AG09319 (cell line): ENCODE measurements at regions not wholly inside any gene's neighbourhood (a gene's known extent, or its start where the extent isn't known, plus 50 kb on each side); places are given as distances from the start of the nearest gene placed in this dataset.

Experiments
- DNase-seq: peaks from one replicate; pipeline ENCODE4 v3.0.0-alpha.2; 2010; ENCODE audit warnings: low read depth; ENCODE audit errors: extremely low read depth
- TF ChIP-seq, protein P1 (sequence below): IDR thresholded peaks from 2 replicates; pipeline ENCODE4 v1.5.1; 2011; ENCODE audit warnings: low read depth, mild to moderate bottlenecking, inconsistent platforms, low read length, moderate library complexity

DNA sequence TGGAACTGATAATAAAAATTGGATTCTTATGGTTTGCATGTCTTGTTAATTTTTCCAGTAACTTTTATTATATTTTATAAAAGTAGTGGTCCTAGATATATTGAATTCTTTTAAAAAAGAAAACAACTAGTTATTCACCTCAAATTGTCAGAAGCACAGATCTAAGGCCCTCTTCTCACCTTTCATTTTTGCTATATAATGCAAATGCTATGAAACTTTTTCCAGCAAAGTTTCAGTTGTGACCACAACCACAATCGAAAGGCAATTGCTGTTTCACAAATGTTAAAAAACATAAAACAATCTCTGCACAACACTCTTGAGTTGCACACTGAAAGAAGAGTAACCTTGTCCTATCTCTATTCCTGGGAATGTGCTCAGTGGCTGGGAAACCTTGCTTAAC is 479.8 kb upstream of the FLRT2 start:
- TF ChIP-seq, protein P1, sequence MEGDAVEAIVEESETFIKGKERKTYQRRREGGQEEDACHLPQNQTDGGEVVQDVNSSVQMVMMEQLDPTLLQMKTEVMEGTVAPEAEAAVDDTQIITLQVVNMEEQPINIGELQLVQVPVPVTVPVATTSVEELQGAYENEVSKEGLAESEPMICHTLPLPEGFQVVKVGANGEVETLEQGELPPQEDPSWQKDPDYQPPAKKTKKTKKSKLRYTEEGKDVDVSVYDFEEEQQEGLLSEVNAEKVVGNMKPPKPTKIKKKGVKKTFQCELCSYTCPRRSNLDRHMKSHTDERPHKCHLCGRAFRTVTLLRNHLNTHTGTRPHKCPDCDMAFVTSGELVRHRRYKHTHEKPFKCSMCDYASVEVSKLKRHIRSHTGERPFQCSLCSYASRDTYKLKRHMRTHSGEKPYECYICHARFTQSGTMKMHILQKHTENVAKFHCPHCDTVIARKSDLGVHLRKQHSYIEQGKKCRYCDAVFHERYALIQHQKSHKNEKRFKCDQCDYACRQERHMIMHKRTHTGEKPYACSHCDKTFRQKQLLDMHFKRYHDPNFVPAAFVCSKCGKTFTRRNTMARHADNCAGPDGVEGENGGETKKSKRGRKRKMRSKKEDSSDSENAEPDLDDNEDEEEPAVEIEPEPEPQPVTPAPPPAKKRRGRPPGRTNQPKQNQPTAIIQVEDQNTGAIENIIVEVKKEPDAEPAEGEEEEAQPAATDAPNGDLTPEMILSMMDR: no peak
- no peak for DNase-seq

DNA sequence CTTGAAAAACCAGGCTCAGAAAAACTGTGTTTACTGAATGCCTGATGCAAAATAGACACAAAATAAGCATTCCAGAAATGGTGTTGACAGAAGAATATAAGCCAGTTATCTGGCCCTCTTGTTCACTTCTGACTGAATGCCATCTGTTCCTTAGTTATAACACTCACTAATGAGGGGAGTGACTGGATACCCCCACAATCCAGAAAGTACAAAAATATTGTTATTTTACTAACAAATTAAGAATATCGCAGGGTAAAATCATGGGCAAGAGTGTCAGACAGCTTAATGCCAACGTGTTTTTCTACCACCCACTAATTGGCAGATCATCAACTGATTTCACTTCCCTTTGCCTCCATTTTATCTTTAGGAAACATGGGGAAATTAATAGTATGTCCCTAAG is 477.3 kb upstream of the FLRT2 start:
- TF ChIP-seq, protein P1: no peak
- DNase-seq: no peak

DNA sequence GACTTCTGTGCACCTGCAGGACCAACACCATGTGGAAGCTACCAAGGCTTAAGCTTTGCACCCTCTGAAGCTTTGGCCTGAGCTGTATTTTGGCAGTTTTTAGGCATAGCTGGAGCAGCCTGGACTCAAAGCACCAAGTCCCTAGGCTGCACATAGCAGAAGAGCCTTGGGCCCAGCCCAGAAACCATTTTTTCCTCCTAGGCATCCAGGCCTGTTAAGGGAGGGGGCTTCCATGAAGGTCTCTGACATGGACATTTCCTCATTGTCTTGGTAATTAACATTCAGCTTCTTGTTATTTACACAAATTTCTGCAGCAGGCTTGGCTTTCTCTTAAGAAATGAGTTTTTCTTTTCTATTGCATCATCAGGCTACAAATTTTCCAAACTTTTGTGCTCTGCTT is 475.8 kb upstream of the FLRT2 start:
- TF ChIP-seq, protein P1: no peak
- no peak for DNase-seq

DNA sequence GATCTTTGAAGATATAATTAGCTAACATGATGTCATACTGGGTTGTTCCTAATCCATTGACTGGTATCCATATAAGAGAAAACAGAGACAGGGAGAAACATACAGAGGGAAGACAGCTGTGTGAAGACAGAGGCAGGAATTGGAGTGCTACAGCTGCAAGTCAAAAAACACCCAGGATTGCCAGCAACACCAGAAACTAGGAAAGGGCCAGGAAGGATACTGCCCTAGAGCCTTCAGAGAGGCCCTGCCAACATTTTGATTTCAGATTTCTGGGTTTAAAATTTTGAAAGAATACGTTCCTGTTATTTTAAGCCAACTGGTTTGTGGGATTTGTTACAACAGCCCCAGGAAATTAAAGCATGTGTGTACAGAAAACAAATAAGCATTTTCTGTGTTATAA is 473.7 kb upstream of the FLRT2 start:
- DNase-seq: no peak
- TF ChIP-seq, protein P1: no peak

DNA sequence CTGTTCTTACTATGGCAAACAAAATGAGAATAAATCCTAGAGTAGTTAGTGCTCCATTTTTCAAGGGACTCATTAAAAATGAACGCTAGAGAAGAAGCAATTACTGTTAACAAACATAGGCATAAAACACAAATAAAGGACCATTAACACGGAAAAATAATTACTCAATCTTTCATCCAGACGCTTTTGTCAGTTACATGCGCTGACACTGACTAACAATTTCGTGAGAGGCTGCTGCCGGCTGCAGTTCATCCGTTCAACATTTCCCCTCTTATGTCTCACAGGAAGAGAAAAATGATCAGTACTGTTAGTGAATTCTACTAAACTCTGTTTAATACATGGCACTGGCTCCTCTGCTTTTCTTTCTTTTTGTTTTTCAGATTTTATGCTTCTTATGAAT is 472.7 kb upstream of the FLRT2 start:
- TF ChIP-seq, protein P1: no peak
- DNase-seq: no peak

DNA sequence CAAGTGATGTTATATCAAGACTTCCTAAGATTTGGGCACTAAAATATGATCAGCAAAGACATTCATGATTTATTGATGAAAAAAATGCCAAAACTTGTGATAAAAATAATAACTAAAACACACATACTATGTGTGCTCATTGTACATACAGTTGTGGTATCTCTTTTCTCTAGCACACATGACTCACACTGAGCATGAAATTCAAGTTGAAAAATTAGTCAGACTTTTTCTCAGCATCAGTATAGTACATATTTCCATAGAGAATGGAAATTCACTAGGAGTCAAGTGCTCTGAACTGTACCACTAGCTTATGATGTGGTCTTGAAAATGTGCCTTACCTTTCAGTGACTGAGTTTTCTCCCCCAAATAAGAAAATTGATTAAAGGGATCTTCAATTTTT is 471.8 kb upstream of the FLRT2 start:
- DNase-seq: no peak
- TF ChIP-seq, protein P1: no peak

DNA sequence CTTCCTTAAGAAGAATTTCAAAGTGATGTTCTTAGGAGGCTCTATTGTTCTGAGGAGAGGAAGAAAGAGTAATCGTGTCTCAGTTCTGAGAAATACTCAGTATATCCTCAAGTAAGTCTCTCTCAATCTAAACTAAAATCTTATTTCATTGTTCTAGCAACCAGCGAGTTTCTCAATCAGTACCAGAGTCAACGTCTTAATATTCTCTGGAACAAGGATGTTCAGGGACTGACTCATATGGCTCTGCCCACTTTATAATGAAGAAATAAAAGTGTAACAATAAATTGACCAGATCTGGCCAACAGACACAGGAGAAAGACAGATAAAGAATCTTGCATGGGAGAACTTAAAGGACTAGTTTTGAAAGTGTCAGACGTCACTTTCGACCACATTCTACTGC is 469.8 kb upstream of the FLRT2 start:
- DNase-seq: no peak
- TF ChIP-seq, protein P1: no peak

DNA sequence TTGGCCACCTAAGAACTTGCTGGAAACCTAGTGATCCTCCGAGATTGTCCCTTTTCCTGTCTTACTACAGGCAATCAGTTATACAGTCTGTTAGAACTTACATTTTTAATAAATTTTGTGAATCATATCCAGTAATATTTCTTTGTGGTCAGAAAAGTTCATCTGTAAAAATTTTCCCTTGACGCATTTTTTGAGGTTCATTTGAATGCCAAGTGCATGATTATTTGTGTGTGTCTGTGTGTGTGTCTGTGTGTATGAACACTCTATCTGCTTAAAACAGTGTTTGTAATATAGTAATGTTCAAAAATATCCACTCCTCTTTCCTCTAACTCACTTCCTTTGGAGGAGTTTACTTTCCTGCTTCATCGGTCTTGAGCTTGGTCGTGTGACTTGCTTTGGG is 468.7 kb upstream of the FLRT2 start:
- no peak for DNase-seq
- TF ChIP-seq, protein P1: no peak
